IMR-90 (cell line): ENCODE measurements at regions not wholly inside any gene's neighbourhood (a gene's known extent, or its start where the extent isn't known, plus 50 kb on each side); places are given as distances from the start of the nearest gene placed in this dataset.

Source experiments
- ATAC-seq: fragments of 200-7000 bp; cut with Tn5 transposase; 2 replicates; pipeline ENCODE4 v1.9.1; 2020; ENCODE audit warnings: low read depth, mild to moderate bottlenecking, moderate library complexity
- BruUV-seq: library from RNA; stranded (reverse); fragments of 400-500 nt; replicated peaks from 2 replicates; lab custom pipeline; 2021; lab: Mats Ljungman, UMichigan
- CTCF ChIA-PET: fragments of 300-600 bp; formaldehyde crosslinking; extraction: SDS; loops from one replicate; lab custom pipeline; 2021; ENCODE audit warnings: antibody characterized with exemption; lab: Yijun Ruan, JAX
- POLR2A ChIA-PET: fragments of 300-600 bp; sonication (Branson Sonifier 250); formaldehyde crosslinking; loops from one replicate; lab custom pipeline; 2022; ENCODE audit warnings: antibody characterized with exemption; ENCODE audit not compliant: unreplicated experiment; lab: Charles Lee
- DNase-seq: peaks from one replicate; pipeline ENCODE4 v3.0.0; 2013
- H2AFZ ChIP-seq: replicated peaks from 2 replicates; pipeline ENCODE3; 2013; ENCODE audit warnings: low read length, mild to moderate bottlenecking; ENCODE audit not compliant: poor library complexity
- H2AK5ac ChIP-seq: 2 replicates; pipeline ENCODE4 v1.6.1; 2013; ENCODE audit warnings: low read depth, low read length, inconsistent platforms
- H2AK9ac ChIP-seq: replicated peaks from 2 replicates; pipeline ENCODE3; 2013; ENCODE audit warnings: mild to moderate bottlenecking, low read depth, low read length, moderate library complexity; ENCODE audit not compliant: poor library complexity
- H2BK120ac ChIP-seq: 2 replicates; pipeline ENCODE4 v1.6.1; 2013; ENCODE audit warnings: low read depth, low read length, inconsistent platforms
- H2BK15ac ChIP-seq: 3 replicates; pipeline ENCODE4 v1.6.1; 2013; ENCODE audit warnings: low read depth, low read length, inconsistent platforms
- H2BK20ac ChIP-seq: 2 replicates; pipeline ENCODE4 v1.6.1; 2013; ENCODE audit warnings: low read depth, mild to moderate bottlenecking, inconsistent platforms, low read length, moderate library complexity
- H2BK5ac ChIP-seq: 2 replicates; pipeline ENCODE4 v1.6.1; 2013; ENCODE audit warnings: mild to moderate bottlenecking, low read depth, low read length, inconsistent platforms; ENCODE audit not compliant: poor library complexity, severe bottlenecking
- H3K14ac ChIP-seq: replicated peaks from 2 replicates; pipeline ENCODE4 v1.6.1; 2013; ENCODE audit warnings: low read depth, low read length, inconsistent platforms
- H3K18ac ChIP-seq: 2 replicates; pipeline ENCODE4 v1.6.1; 2013; ENCODE audit warnings: low read depth, low read length, control low read depth
- H3K23ac ChIP-seq: 2 replicates; pipeline ENCODE4 v1.6.1; 2013; ENCODE audit warnings: low read depth, low read length, inconsistent platforms
- H3K27ac ChIP-seq: 2 replicates; pipeline ENCODE4 v1.5.1; 2013; ENCODE audit warnings: mild to moderate bottlenecking, control low read depth, low read length; ENCODE audit not compliant: insufficient read depth
- H3K27me3 ChIP-seq: 2 replicates; pipeline ENCODE4 v1.6.1; 2013; ENCODE audit warnings: low read length; ENCODE audit not compliant: control insufficient read depth, insufficient read depth
- H3K36me3 ChIP-seq: 2 replicates; pipeline ENCODE4 v1.6.1; 2013; ENCODE audit warnings: low read length, mixed read lengths; ENCODE audit not compliant: control insufficient read depth, insufficient read depth
- H3K4ac ChIP-seq: 2 replicates; pipeline ENCODE4 v1.6.1; 2013; ENCODE audit warnings: low read depth, low read length, inconsistent platforms
- H3K4me1 ChIP-seq: 2 replicates; pipeline ENCODE4 v1.6.1; 2013; ENCODE audit warnings: low read length, mixed read lengths; ENCODE audit not compliant: control insufficient read depth, insufficient read depth
- H3K4me2 ChIP-seq: 2 replicates; pipeline ENCODE4 v1.6.1; 2013; ENCODE audit warnings: low read depth, mild to moderate bottlenecking, control low read depth, low read length, moderate library complexity
- H3K4me3 ChIP-seq: 2 replicates; pipeline ENCODE4 v1.5.1; 2013; ENCODE audit warnings: low read depth, mild to moderate bottlenecking, control low read depth, low read length, moderate library complexity; ENCODE audit not compliant: insufficient read depth
- H3K56ac ChIP-seq: 2 replicates; pipeline ENCODE4 v1.6.1; 2013; ENCODE audit warnings: low read length, inconsistent platforms; ENCODE audit not compliant: insufficient read depth; ENCODE audit errors: extremely low read depth
- H3K79me1 ChIP-seq, 2 experiments: 2 replicates each; pipeline ENCODE4 v1.6.1; 2013; ENCODE audit warnings: low read length in 2 of 2, inconsistent platforms in 1 of 2, low read depth in 1 of 2
- H3K9ac ChIP-seq: 2 replicates; pipeline ENCODE4 v1.6.1; 2013; ENCODE audit warnings: low read depth, low read length, control low read depth
- H3K9me1 ChIP-seq: 2 replicates; pipeline ENCODE4 v1.6.1; 2013; ENCODE audit warnings: low read length, inconsistent platforms; ENCODE audit not compliant: insufficient read depth
- H3K9me3 ChIP-seq: 2 replicates; pipeline ENCODE4 v1.6.1; 2013; ENCODE audit warnings: low read length; ENCODE audit not compliant: control insufficient read depth, insufficient read depth
- H4K20me1 ChIP-seq: 2 replicates; pipeline ENCODE4 v1.6.1; 2013; ENCODE audit warnings: low read length, inconsistent platforms; ENCODE audit not compliant: insufficient read depth
- H4K5ac ChIP-seq: 2 replicates; pipeline ENCODE4 v1.6.1; 2013; ENCODE audit warnings: mild to moderate bottlenecking, low read depth, low read length, control low read depth
- H4K8ac ChIP-seq, 2 experiments: 2 replicates each; pipeline ENCODE4 v1.6.1; 2013; ENCODE audit warnings: low read depth in 2 of 2, low read length in 2 of 2, control low read depth in 1 of 2, inconsistent platforms in 1 of 2
- H4K91ac ChIP-seq: 2 replicates; pipeline ENCODE4 v1.6.1; 2013; ENCODE audit warnings: low read depth, low read length, inconsistent platforms; ENCODE audit not compliant: insufficient read depth
- BHLHE40 ChIP-seq: fragments of 150-350 bp; IDR thresholded peaks from 2 replicates; pipeline ENCODE4 v1.6.1; 2016; ENCODE audit warnings: mild to moderate bottlenecking, low read depth, low read length
- CTCF ChIP-seq: conservative IDR thresholded peaks from 2 replicates; pipeline ENCODE4 v1.5.1; 2012; ENCODE audit warnings: mild to moderate bottlenecking, low read depth, low read length, improper control_type of control experiment
- ELK1 ChIP-seq: fragments of 150-350 bp; IDR thresholded peaks from 2 replicates; pipeline ENCODE4 v1.6.1; 2016; ENCODE audit warnings: low read depth, mild to moderate bottlenecking, low read length, moderate library complexity, borderline replicate concordance
- FOS ChIP-seq: fragments of 150-350 bp; IDR thresholded peaks from 2 replicates; pipeline ENCODE4 v1.6.1; 2016; ENCODE audit warnings: low read depth, low read length
- MAFK ChIP-seq: IDR thresholded peaks from 2 replicates; pipeline ENCODE4 v1.6.1; 2012; ENCODE audit warnings: low read depth, low read length, improper control_type of control experiment
- POLR2A ChIP-seq: IDR thresholded peaks from 2 replicates; pipeline ENCODE4 v1.6.1; 2012; ENCODE audit warnings: mild to moderate bottlenecking, low read depth, low read length
- RFX5 ChIP-seq: IDR thresholded peaks from 2 replicates; pipeline ENCODE4 v1.8.0; 2012; ENCODE audit warnings: low read depth, mild to moderate bottlenecking, low read length, moderate library complexity
- SMC3 ChIP-seq: fragments of 150-350 bp; IDR thresholded peaks from 2 replicates; pipeline ENCODE4 v1.6.1; 2016; ENCODE audit warnings: low read depth, mild to moderate bottlenecking, antibody characterized with exemption, low read length, moderate library complexity
- USF2 ChIP-seq: fragments of 150-350 bp; IDR thresholded peaks from 2 replicates; pipeline ENCODE4 v1.6.1; 2017; ENCODE audit warnings: mild to moderate bottlenecking, antibody characterized with exemption, low read length, low read depth
- WGBS, 2 experiments: methylation state at CpG; one replicate each; pipeline versions ENCODE4 v1.1.5 to v1.1.7; 2013; ENCODE audit warnings: missing lambda C conversion rate in 2 of 2; ENCODE audit not compliant: insufficient read length in 1 of 2; ENCODE audit errors: extremely low coverage in 2 of 2; 5-methylcytosine and 5-hydroxymethylcytosine counted together
- dilution Hi-C: fragments of 300-500 bp; cut with HindIII; formaldehyde crosslinking; loops from one replicate; pipeline ENCODE4 v1.14.3; 2018; ENCODE audit warnings: low sequenced_read_pairs; ENCODE audit not compliant: unreplicated experiment
- in situ Hi-C: fragments of 300-500 bp; cut with MboI; formaldehyde crosslinking; loops from 3 replicates; pipeline ENCODE4 v1.14.3; 2019; ENCODE audit warnings: low sequenced_read_pairs, inconsistent platforms, mixed read lengths
- intact Hi-C: fragments of 100-400 bp; cut with micrococcal nuclease; formaldehyde crosslinking; loops from 2 replicates; pipeline ENCODE4 v1.10.0; 2022

GRCh38 chr13:77815330-77815729 is 103.3 kb downstream of the EDNRB start:
- H3K56ac ChIP-seq: no peak overlapping the region
- no peak overlapping the region for H2BK15ac ChIP-seq
- H4K91ac ChIP-seq: no peak overlapping the region
- H3K9me1 ChIP-seq: no peaks in the 10 kb centered on the region
- in situ Hi-C loops (no loop called here), dilution Hi-C loops (no loop called here), intact Hi-C loops (no loop called here)
- H2AK5ac ChIP-seq: no peak overlapping the region
- ATAC-seq (no peak), DNase-seq (no peak)
- H3K4ac ChIP-seq: no peak overlapping the region
- WGBS, 2 experiments: no CpG with 5 or more reads among the region's 5 CpGs
- no peak overlapping the region for H2AK9ac ChIP-seq
- H3K9ac ChIP-seq: no peak overlapping the region
- H3K9me3 ChIP-seq: no peaks in the 10 kb centered on the region
- no peak overlapping the region for H3K4me3 ChIP-seq
- no peaks in the 10 kb centered on the region; the same call in 1 of the 2 replicates for H3K4me1 ChIP-seq
- ChIA-PET POLR2A (no interaction called here), CTCF (no interaction called here)
- TF ChIP-seq SMC3 (no peak), CTCF (no peak), POLR2A (no peak), MAFK (no peak), BHLHE40 (no peak), ELK1 (no peak), USF2 (no peak), FOS (no peak), RFX5 (no peak)
- H3K36me3 ChIP-seq: no peaks in the 10 kb centered on the region
- BruUV-seq: no TSS peak
- H4K5ac ChIP-seq: no peak overlapping the region
- no peak overlapping the region for H3K23ac ChIP-seq
- H2AFZ ChIP-seq: no peak overlapping the region
- H4K20me1 ChIP-seq: no peaks in the 10 kb centered on the region
- H3K14ac ChIP-seq: no peak overlapping the region
- H3K18ac ChIP-seq: no peak overlapping the region
- no peak overlapping the region for H3K27ac ChIP-seq
- no peak overlapping the region for H2BK5ac ChIP-seq
- H2BK120ac ChIP-seq: no peak overlapping the region
- no peak overlapping the region for H4K8ac ChIP-seq
- H3K4me2 ChIP-seq: no peak overlapping the region
- H3K79me1 ChIP-seq: no peaks in the 10 kb centered on the region
- no peak overlapping the region for H2BK20ac ChIP-seq
- H3K27me3 ChIP-seq: no peaks in the 10 kb centered on the region
